ENCODE measurements at regions not wholly inside any gene's neighbourhood (a gene's known extent, or its start where the extent isn't known, plus 50 kb on each side); places are given as distances from the start of the nearest gene placed in this dataset.

DNA sequence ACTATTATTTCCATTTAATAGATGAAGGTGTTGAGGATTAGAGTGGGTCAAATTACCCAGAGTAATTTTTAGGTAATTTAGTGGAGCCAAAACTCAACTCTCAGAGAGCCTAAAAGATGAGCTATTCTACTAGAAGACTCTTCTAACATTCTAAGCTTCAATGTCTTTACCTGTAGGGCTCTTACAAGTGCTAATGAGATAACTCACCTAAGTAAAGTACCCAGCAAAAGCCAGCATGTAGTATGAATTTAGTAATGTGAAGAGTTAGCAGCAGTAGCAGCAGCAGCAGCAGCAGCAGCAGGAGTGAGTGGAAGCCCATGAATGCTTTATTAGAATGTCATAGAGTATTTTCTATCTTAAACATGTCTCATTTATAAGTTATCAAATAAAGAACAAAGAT is 1239.2 kb downstream of the FAM181B start:
- no peaks in the 10 kb centered on the region for H3K9me3 ChIP-seq (ENCODE audit: low read depth)
- DNase-seq (ENCODE audit: low read depth in 1 of 2, low spot score in 1 of 2) = no peak
- H3K36me3 ChIP-seq = no peaks in the 10 kb centered on the region
- no peaks in the 10 kb centered on the region for H3K27me3 ChIP-seq
- no peak overlapping the region for H3K4me3 ChIP-seq
- H3K27ac ChIP-seq = no peak overlapping the region
- TF ChIP-seq, protein P1, sequence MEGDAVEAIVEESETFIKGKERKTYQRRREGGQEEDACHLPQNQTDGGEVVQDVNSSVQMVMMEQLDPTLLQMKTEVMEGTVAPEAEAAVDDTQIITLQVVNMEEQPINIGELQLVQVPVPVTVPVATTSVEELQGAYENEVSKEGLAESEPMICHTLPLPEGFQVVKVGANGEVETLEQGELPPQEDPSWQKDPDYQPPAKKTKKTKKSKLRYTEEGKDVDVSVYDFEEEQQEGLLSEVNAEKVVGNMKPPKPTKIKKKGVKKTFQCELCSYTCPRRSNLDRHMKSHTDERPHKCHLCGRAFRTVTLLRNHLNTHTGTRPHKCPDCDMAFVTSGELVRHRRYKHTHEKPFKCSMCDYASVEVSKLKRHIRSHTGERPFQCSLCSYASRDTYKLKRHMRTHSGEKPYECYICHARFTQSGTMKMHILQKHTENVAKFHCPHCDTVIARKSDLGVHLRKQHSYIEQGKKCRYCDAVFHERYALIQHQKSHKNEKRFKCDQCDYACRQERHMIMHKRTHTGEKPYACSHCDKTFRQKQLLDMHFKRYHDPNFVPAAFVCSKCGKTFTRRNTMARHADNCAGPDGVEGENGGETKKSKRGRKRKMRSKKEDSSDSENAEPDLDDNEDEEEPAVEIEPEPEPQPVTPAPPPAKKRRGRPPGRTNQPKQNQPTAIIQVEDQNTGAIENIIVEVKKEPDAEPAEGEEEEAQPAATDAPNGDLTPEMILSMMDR (IDR thresholded peaks at IDR 0.05; ENCODE audit: low read depth, low read length) = no peak
- H3K4me1 ChIP-seq (ENCODE audit: low read depth) = no peaks in the 10 kb centered on the region

GRCh38 chr11:81492923-81493445 is 1240.7 kb downstream of the FAM181B start:
- no peaks in the 10 kb centered on the region for H3K36me3 ChIP-seq
- TF ChIP-seq, protein P1 (IDR thresholded peaks at IDR 0.05; ENCODE audit: low read depth, low read length) = no peak
- H3K4me1 ChIP-seq (ENCODE audit: low read depth) = no peaks in the 10 kb centered on the region
- H3K27me3 ChIP-seq = no peaks in the 10 kb centered on the region
- H3K27ac ChIP-seq = no peak overlapping the region
- no peaks in the 10 kb centered on the region for H3K9me3 ChIP-seq (ENCODE audit: low read depth)
- H3K4me3 ChIP-seq = no peak overlapping the region
- no peak for DNase-seq (ENCODE audit: low read depth in 1 of 2, low spot score in 1 of 2)

DNA sequence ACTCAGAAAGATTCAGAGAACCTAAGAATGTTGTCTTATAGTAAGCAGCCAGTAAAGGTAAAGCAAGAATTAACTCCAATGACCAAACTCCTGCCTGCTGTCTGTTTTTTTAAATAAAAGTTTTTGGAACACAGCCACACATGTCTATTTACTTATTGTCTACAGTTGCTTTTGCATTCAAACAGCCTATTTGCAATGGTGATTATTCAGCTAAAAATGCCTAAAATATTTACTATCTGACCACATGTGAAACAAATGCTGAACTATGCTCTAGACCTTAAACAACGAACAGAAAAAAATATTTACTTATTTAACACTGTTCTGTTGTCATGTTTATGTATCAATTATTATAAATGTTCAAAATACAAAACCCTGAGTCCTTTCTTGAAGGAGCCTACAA is 1246.6 kb downstream of the FAM181B start:
- no peak for DNase-seq (ENCODE audit: low read depth in 1 of 2, low spot score in 1 of 2)
- H3K36me3 ChIP-seq = no peaks in the 10 kb centered on the region
- no peak overlapping the region for H3K27ac ChIP-seq
- H3K4me3 ChIP-seq = no peak overlapping the region
- no peaks in the 10 kb centered on the region for H3K9me3 ChIP-seq (ENCODE audit: low read depth)
- H3K4me1 ChIP-seq (ENCODE audit: low read depth) = no peaks in the 10 kb centered on the region
- TF ChIP-seq, protein P1 (IDR thresholded peaks at IDR 0.05; ENCODE audit: low read depth, low read length) = no peak
- no peaks in the 10 kb centered on the region for H3K27me3 ChIP-seq

DNA sequence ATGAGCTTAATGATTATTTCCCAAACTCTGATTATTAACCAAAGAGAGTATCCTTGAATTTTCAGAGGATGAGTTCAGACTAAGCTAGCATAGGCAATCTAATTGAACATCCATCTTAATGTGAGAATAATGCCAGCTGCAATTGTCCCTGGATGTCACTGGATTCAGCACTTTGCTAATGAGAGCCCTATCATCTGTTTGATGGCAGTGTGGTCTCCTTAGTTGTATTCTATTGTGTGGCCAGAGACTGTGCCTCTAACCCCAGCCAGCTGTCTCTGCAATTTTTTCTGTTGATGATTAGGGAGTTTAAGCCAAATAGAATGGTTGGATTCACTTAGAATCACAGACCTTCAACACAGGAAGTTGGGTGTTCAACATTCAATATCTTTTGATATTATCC is 1249.5 kb downstream of the FAM181B start:
- no peaks in the 10 kb centered on the region for H3K27me3 ChIP-seq
- no peaks in the 10 kb centered on the region for H3K9me3 ChIP-seq (ENCODE audit: low read depth)
- H3K27ac ChIP-seq = no peak overlapping the region
- H3K36me3 ChIP-seq = no peaks in the 10 kb centered on the region
- no peak overlapping the region for H3K4me3 ChIP-seq
- TF ChIP-seq, protein P1 (IDR thresholded peaks at IDR 0.05; ENCODE audit: low read depth, low read length) = no peak
- no peaks in the 10 kb centered on the region for H3K4me1 ChIP-seq (ENCODE audit: low read depth)
- no peak for DNase-seq (ENCODE audit: low read depth in 1 of 2, low spot score in 1 of 2)

GRCh38 chr11:81477277-81477676 is 1256.4 kb downstream of the FAM181B start:
- no peaks in the 10 kb centered on the region for H3K36me3 ChIP-seq
- no peak overlapping the region for H3K4me3 ChIP-seq
- no peaks in the 10 kb centered on the region for H3K27me3 ChIP-seq
- no peak for DNase-seq (ENCODE audit: low read depth in 1 of 2, low spot score in 1 of 2)
- no peak overlapping the region for H3K27ac ChIP-seq
- TF ChIP-seq, protein P1 (IDR thresholded peaks at IDR 0.05; ENCODE audit: low read depth, low read length) = no peak
- H3K4me1 ChIP-seq (ENCODE audit: low read depth) = no peaks in the 10 kb centered on the region
- no peaks in the 10 kb centered on the region for H3K9me3 ChIP-seq (ENCODE audit: low read depth)

- H3K36me3 ChIP-seq = no peaks in the 10 kb centered on the region
- H3K4me1 ChIP-seq (ENCODE audit: low read depth) = no peaks in the 10 kb centered on the region
- no peak overlapping the region for H3K27ac ChIP-seq
- TF ChIP-seq, protein P1 (IDR thresholded peaks at IDR 0.05; ENCODE audit: low read depth, low read length) = no peak
- no peaks in the 10 kb centered on the region for H3K9me3 ChIP-seq (ENCODE audit: low read depth)
- H3K27me3 ChIP-seq = no peaks in the 10 kb centered on the region
- no peak for DNase-seq (ENCODE audit: low read depth in 1 of 2, low spot score in 1 of 2)
- H3K4me3 ChIP-seq = no peak overlapping the region
These were observed 1257.3 kb downstream of the FAM181B start for GRCh38 chr11:81476345-81476744.
